SK-N-MC (cell line): ENCODE measurements at regions not wholly inside any gene's neighbourhood (a gene's known extent, or its start where the extent isn't known, plus 50 kb on each side); places are given as distances from the start of the nearest gene placed in this dataset.

Source experiments
- EZH2 ChIP-seq: fragments of 200-600 bp; sonication (generic); IDR thresholded peaks from one replicate; pipeline ENCODE4 v1.6.1; 2017; ENCODE audit warnings: antibody characterized with exemption
- POLR2AphosphoS5 ChIP-seq: IDR thresholded peaks from 2 replicates; pipeline ENCODE4 v1.6.1; 2012; ENCODE audit warnings: mild to moderate bottlenecking, low read depth, low read length, borderline replicate concordance

DNA sequence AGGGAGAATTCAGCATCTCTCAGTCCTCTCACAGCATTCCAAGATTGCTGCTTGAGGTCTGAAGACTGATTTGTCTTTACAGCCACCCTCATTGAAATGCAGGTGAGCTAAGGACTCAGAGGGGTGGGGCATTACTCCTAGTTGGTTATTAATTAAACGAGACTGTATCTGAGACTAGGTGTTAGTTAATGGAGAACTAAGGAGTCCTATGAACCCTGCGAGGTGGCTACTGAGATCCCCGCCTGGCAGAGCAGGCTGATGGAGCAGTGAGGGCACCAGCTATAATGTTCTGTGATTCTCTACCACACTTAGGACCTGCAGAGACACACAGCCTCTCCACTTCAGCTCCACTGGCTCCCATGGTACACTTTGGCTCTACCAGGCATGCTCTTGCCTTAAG, 215.3 kb downstream of the MID1IP1 start:
- no peak for TF ChIP-seq EZH2
- TF ChIP-seq POLR2AphosphoS5: no peak
